GDM1 (cell line): ENCODE measurements at regions not wholly inside any gene's neighbourhood (a gene's known extent, or its start where the extent isn't known, plus 50 kb on each side); places are given as distances from the start of the nearest gene placed in this dataset.

ENCODE experiments used
- DNase-seq: peaks from one replicate; lab custom pipeline; 2025; lab: John Stamatoyannopoulos, UW

GRCh38 chr4:145234091-145234706, 53.8 kb upstream of the OTUD4 start:
- peak; percentile 49 for DNase-seq

- no peak for DNase-seq
Observed at GRCh38 chr4:145231906-145232700, 51.7 kb upstream of the OTUD4 start.

GRCh38 chr4:145230726-145231125, 50.3 kb upstream of the OTUD4 start:
- DNase-seq: no peak
